B cell (primary cell): ENCODE measurements at regions not wholly inside any gene's neighbourhood (a gene's known extent, or its start where the extent isn't known, plus 50 kb on each side); places are given as distances from the start of the nearest gene placed in this dataset.

Source experiments
- EZH2 ChIP-seq: IDR thresholded peaks from 2 replicates; pipeline ENCODE4 v1.6.1; 2012; ENCODE audit warnings: borderline replicate concordance, low read depth, mild to moderate bottlenecking, moderate library complexity, low read length; ENCODE audit not compliant: insufficient read depth, poor library complexity, severe bottlenecking
- TF ChIP-seq, protein P1 (sequence below): fragments of 200-600 bp; IDR thresholded peaks from one replicate; pipeline ENCODE4 v1.8.0; 2022; ENCODE audit warnings: antibody characterized with exemption, mild to moderate bottlenecking

DNA sequence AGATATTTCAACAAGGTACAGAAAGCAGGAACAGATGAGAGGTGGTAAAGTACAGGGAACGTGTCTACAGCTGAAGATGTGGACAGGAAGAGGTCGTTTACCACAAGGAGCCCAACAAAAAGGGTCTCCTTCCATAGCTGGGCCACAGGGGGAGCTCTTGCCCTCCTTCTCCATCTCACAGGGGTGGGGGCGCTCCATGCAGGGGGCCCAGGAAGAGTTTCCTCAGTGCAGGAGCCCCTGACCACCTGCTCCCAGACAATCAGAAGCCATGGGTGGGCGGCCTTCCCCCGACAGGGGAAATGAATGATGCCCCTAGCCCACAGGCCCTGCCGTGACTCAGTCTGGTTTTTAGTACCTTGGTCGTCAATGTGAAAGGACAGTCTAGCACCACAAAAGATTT is 163.6 kb upstream of the ZNF516 start:
- TF ChIP-seq, protein P1, sequence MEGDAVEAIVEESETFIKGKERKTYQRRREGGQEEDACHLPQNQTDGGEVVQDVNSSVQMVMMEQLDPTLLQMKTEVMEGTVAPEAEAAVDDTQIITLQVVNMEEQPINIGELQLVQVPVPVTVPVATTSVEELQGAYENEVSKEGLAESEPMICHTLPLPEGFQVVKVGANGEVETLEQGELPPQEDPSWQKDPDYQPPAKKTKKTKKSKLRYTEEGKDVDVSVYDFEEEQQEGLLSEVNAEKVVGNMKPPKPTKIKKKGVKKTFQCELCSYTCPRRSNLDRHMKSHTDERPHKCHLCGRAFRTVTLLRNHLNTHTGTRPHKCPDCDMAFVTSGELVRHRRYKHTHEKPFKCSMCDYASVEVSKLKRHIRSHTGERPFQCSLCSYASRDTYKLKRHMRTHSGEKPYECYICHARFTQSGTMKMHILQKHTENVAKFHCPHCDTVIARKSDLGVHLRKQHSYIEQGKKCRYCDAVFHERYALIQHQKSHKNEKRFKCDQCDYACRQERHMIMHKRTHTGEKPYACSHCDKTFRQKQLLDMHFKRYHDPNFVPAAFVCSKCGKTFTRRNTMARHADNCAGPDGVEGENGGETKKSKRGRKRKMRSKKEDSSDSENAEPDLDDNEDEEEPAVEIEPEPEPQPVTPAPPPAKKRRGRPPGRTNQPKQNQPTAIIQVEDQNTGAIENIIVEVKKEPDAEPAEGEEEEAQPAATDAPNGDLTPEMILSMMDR, result no peak
- no peak for TF ChIP-seq EZH2
